Activated naive CD8-positive, alpha-beta T cell (primary cell): ENCODE measurements at regions not wholly inside any gene's neighbourhood (a gene's known extent, or its start where the extent isn't known, plus 50 kb on each side); places are given as distances from the start of the nearest gene placed in this dataset.
"Not testable (repeated sequence)": the region's sequence is repeated elsewhere in the genome, so short reads cannot be mapped to it uniquely, and the experiment has no call there.

Experiments
- H3K27ac Mint-ChIP-seq: one replicate; pipeline ENCODE4 v1.8.0; 2021; ENCODE audit warnings: mixed read lengths
- H3K27me3 Mint-ChIP-seq: one replicate; pipeline ENCODE4 v1.8.0; 2021; ENCODE audit warnings: mixed read lengths
- H3K36me3 Mint-ChIP-seq: one replicate; pipeline ENCODE4 v1.8.0; 2021; ENCODE audit warnings: mixed read lengths
- H3K4me1 Mint-ChIP-seq: one replicate; pipeline ENCODE4 v1.8.0; 2021; ENCODE audit warnings: low read depth, mixed read lengths
- H3K4me3 Mint-ChIP-seq: one replicate; pipeline ENCODE4 v1.8.0; 2021; ENCODE audit warnings: mild to moderate bottlenecking, mixed read lengths
- H3K9me3 Mint-ChIP-seq: one replicate; pipeline ENCODE4 v1.8.0; 2021; ENCODE audit warnings: low read depth, mixed read lengths

- peaks cover 19% of the 10 kb centered on the region for H3K4me1 Mint-ChIP-seq
- peaks cover 3% of the 10 kb centered on the region for H3K27me3 Mint-ChIP-seq
- H3K27ac Mint-ChIP-seq, result no peak overlapping the region
- peaks cover 3% of the 10 kb centered on the region for H3K36me3 Mint-ChIP-seq
- no peaks in the 10 kb centered on the region for H3K9me3 Mint-ChIP-seq
- no peak overlapping the region for H3K4me3 Mint-ChIP-seq
These were observed 211.3 kb upstream of the HNRNPA3 start for GRCh38 chr2:177001334-177001733.

DNA sequence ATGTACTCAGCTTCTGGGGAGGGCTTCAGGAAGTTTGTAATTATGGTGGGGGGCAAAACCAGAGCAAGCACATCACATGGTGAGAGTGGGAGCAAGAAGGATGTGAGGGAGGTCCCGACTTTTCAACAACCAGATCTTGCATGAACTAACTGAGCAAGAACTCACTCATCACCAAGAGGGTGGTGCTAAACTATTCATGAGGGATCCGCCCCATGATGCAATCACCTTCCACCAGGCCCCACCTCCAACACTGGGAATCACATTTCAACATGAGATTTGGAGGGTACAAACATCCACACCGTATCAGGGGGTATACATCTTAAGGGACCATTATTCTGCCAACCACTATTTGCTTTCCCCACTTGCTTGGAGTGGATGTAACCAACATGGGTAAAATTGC, 209.6 kb upstream of the HNRNPA3 start:
- no peak overlapping the region for H3K27ac Mint-ChIP-seq
- peaks cover 6% of the 10 kb centered on the region for H3K4me1 Mint-ChIP-seq
- peaks cover 3% of the 10 kb centered on the region for H3K27me3 Mint-ChIP-seq
- no peak overlapping the region for H3K4me3 Mint-ChIP-seq
- H3K9me3 Mint-ChIP-seq, result no peaks in the 10 kb centered on the region
- H3K36me3 Mint-ChIP-seq, result peaks cover 3% of the 10 kb centered on the region

DNA sequence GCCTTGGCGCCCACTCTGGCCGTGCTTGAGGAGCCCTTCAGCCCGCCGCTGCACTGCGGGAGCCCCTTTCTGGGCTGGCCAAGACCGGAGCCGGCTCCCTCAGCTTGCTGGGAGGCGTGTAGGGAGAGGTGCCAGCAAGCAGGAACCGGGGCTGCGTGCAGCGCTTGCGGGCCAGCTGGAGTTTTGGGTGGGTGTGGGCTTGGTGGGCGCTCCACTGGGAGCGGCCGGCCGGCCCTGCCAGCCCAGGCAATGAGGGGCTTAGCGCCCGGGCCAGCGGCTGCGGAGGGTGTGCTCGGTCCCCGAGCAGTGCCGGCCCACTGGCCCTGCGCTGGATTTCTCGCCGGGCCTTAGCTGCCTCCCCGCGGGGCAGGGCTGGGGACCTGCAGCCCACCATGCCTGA, 204.9 kb upstream of the HNRNPA3 start:
- H3K9me3 Mint-ChIP-seq, H3K27me3 Mint-ChIP-seq, H3K36me3 Mint-ChIP-seq, H3K27ac Mint-ChIP-seq, H3K4me1 Mint-ChIP-seq, H3K4me3 Mint-ChIP-seq: not testable (repeated sequence)

- not testable (repeated sequence) for H3K4me1 Mint-ChIP-seq, H3K36me3 Mint-ChIP-seq, H3K27ac Mint-ChIP-seq, H3K9me3 Mint-ChIP-seq, H3K27me3 Mint-ChIP-seq
- peak overlapping the region; percentile 57 for H3K4me3 Mint-ChIP-seq
These were observed 203.9 kb upstream of the HNRNPA3 start for GRCh38 chr2:177008662-177009061.

DNA sequence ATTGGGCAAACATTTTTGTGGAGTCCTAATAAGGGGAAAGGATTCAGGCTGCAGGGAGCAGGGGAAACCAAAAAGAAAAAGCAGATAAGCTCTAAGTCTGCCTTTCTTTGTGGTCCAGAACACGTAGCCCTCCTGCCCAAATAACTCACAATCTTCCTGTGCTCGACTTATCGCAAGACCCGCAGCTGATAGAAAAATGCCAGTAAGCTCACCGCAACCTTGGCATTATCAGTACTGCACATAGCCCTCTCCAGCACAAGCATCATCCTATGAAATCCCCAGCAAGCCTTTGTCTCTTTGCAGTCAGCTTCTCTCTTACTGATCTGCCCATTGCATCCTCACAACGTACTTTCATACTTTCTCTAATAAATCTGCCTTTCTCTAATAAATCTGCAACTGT, 202.4 kb upstream of the HNRNPA3 start:
- Mint-ChIP-seq H3K9me3 (no peaks in the 10 kb centered on the region), H3K4me3 (no peak overlapping the region), H3K4me1 (peaks cover 3% of the 10 kb centered on the region), H3K27ac (no peak overlapping the region), H3K27me3 (peaks cover 8% of the 10 kb centered on the region), H3K36me3 (peaks cover 5% of the 10 kb centered on the region)

- Mint-ChIP-seq H3K27ac (no peak overlapping the region), H3K9me3 (no peaks in the 10 kb centered on the region), H3K4me1 (peaks cover 3% of the 10 kb centered on the region), H3K4me3 (no peak overlapping the region), H3K36me3 (peaks cover 5% of the 10 kb centered on the region), H3K27me3 (peaks cover 8% of the 10 kb centered on the region)
These were observed 201.7 kb upstream of the HNRNPA3 start for GRCh38 chr2:177010861-177011260.

GRCh38 chr2:177014946-177015345, 197.6 kb upstream of the HNRNPA3 start:
- Mint-ChIP-seq H3K4me1 (peaks cover 3% of the 10 kb centered on the region), H3K9me3 (no peaks in the 10 kb centered on the region), H3K27ac (no peak overlapping the region), H3K4me3 (no peak overlapping the region), H3K36me3 (peaks cover 3% of the 10 kb centered on the region), H3K27me3 (no peaks in the 10 kb centered on the region)

GRCh38 chr2:177015356-177015923, 197.2 kb upstream of the HNRNPA3 start:
- H3K4me1 Mint-ChIP-seq, result peaks cover 3% of the 10 kb centered on the region
- H3K27me3 Mint-ChIP-seq, result no peaks in the 10 kb centered on the region
- no peaks in the 10 kb centered on the region for H3K9me3 Mint-ChIP-seq
- no peak overlapping the region for H3K4me3 Mint-ChIP-seq
- peaks cover 3% of the 10 kb centered on the region for H3K36me3 Mint-ChIP-seq
- no peak overlapping the region for H3K27ac Mint-ChIP-seq

- no peak overlapping the region for H3K4me3 Mint-ChIP-seq
- H3K9me3 Mint-ChIP-seq, result no peaks in the 10 kb centered on the region
- no peaks in the 10 kb centered on the region for H3K27me3 Mint-ChIP-seq
- H3K36me3 Mint-ChIP-seq, result no peaks in the 10 kb centered on the region
- peaks cover 3% of the 10 kb centered on the region for H3K4me1 Mint-ChIP-seq
- no peak overlapping the region for H3K27ac Mint-ChIP-seq
These were observed 192.0 kb upstream of the HNRNPA3 start for GRCh38 chr2:177020524-177021119.

DNA sequence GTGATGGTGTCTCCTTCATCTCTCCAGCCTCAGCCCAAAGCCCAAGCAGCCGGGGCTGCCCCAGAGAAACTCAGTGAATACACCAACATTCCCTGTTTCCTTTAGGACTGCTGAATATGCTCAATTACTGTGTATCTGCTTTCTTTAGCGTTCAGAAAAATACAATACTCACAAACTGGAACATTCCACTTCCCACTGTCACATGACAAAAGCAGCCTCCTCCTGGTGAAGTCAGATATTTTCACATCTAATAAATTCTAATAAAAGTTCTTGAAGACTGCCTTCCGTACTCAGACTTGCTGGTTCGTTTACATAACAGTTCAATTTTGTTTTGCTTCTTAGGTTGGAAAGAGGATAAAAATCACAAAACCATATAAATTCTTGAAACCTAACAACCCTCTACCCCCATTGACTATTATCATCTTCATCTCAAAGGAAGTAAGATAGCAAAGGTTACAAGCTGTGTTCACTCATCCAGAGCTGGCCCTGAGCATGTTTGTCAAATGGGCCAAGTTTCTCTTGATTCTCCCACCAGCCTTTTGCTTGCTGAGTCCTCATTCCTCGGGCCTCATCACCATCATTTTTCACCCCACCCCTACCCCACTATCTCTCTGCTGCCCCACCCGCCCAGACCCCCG, 190.8 kb upstream of the HNRNPA3 start:
- no peaks in the 10 kb centered on the region for H3K36me3 Mint-ChIP-seq
- no peak overlapping the region for H3K27ac Mint-ChIP-seq
- no peaks in the 10 kb centered on the region for H3K9me3 Mint-ChIP-seq
- no peak overlapping the region for H3K4me3 Mint-ChIP-seq
- peaks cover 3% of the 10 kb centered on the region for H3K27me3 Mint-ChIP-seq
- H3K4me1 Mint-ChIP-seq, result peaks cover 1% of the 10 kb centered on the region

DNA sequence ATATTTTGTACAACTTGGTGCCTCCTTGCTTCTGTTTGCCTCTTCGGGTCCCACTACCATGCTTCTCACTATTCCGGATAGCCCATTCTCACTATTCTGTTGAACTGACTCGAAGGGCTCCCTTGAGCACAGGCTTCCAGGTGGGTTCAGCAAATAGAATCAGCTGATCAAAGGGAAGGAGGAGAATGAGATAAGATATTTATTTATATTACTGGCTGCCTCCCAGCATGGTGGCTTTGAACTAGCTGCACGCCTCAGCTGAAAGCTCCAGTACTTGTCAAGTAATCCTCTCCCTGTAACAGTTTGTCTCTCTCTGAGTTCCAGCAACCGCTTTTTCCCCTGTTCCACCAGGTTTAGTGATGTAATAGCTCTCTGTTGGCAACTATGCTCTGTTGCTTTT, 187.8 kb upstream of the HNRNPA3 start:
- no peak overlapping the region for H3K4me3 Mint-ChIP-seq
- H3K4me1 Mint-ChIP-seq, result no peaks in the 10 kb centered on the region
- H3K27me3 Mint-ChIP-seq, result peaks cover 3% of the 10 kb centered on the region
- H3K27ac Mint-ChIP-seq, result no peak overlapping the region
- no peaks in the 10 kb centered on the region for H3K36me3 Mint-ChIP-seq
- H3K9me3 Mint-ChIP-seq, result no peaks in the 10 kb centered on the region

- Mint-ChIP-seq H3K27me3 (peaks cover 4% of the 10 kb centered on the region), H3K36me3 (no peaks in the 10 kb centered on the region), H3K9me3 (no peaks in the 10 kb centered on the region), H3K4me1 (no peaks in the 10 kb centered on the region), H3K27ac (no peak overlapping the region), H3K4me3 (no peak overlapping the region)
These were observed 186.3 kb upstream of the HNRNPA3 start for GRCh38 chr2:177026253-177026652.

GRCh38 chr2:177026956-177027355, 185.6 kb upstream of the HNRNPA3 start:
- Mint-ChIP-seq H3K9me3 (no peaks in the 10 kb centered on the region), H3K36me3 (no peaks in the 10 kb centered on the region), H3K27ac (no peak overlapping the region), H3K4me1 (no peaks in the 10 kb centered on the region), H3K4me3 (no peak overlapping the region), H3K27me3 (peaks cover 4% of the 10 kb centered on the region)

DNA sequence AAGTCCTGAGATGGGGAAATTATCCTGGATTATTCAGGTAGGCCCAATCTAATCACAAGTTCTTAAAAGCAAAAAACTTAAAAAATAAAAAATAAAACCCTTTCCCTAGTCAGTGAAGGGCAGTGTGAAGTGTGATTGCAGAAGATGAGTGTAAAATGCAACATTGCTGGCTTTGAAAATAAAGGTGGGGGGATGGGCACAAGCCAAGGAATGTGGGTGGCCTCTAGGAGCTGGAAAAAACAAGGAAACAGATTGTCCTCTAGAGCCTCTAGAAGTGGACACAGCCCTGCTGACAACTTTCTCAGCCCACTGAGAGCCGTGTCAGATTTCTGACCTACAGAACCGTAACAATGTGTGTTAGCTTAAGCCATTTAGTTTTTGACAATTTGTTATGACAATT, 184.3 kb upstream of the HNRNPA3 start:
- Mint-ChIP-seq H3K9me3 (no peaks in the 10 kb centered on the region), H3K36me3 (no peaks in the 10 kb centered on the region), H3K27me3 (peaks cover 4% of the 10 kb centered on the region), H3K27ac (no peak overlapping the region), H3K4me3 (no peak overlapping the region), H3K4me1 (no peaks in the 10 kb centered on the region)

GRCh38 chr2:177029075-177029474, 183.5 kb upstream of the HNRNPA3 start:
- H3K9me3 Mint-ChIP-seq, result no peaks in the 10 kb centered on the region
- no peak overlapping the region for H3K27ac Mint-ChIP-seq
- no peaks in the 10 kb centered on the region for H3K36me3 Mint-ChIP-seq
- H3K4me3 Mint-ChIP-seq, result no peak overlapping the region
- H3K4me1 Mint-ChIP-seq, result no peaks in the 10 kb centered on the region
- peaks cover 4% of the 10 kb centered on the region for H3K27me3 Mint-ChIP-seq

DNA sequence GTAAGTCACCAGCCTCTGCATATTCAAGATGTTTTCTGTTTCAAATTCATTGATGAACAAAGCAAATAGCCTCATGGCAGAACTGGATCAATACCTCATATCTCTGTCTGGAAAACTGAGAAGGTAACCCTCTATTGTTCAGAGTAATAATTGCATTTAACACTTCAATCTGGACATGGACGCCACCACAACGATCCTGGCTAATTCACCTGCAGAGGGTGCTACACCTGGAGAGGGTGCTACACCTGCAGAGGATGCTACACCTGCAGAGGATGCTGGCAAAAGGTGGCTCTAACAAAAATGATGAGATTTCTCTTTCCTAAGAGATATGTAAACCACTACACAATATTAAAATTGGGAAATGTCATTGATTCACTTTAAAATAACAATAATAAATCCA, 183.1 kb upstream of the HNRNPA3 start:
- Mint-ChIP-seq H3K4me3 (no peak overlapping the region), H3K9me3 (no peaks in the 10 kb centered on the region), H3K27ac (no peak overlapping the region), H3K36me3 (no peaks in the 10 kb centered on the region), H3K4me1 (no peaks in the 10 kb centered on the region), H3K27me3 (peaks cover 4% of the 10 kb centered on the region)
